Uterus (tissue), 2 donors: ENCODE measurements at regions not wholly inside any gene's neighbourhood (a gene's known extent, or its start where the extent isn't known, plus 50 kb on each side); places are given as distances from the start of the nearest gene placed in this dataset.

Experiments
- POLR2A ChIP-seq, 2 donors: fragments of 450-650 bp; IDR thresholded peaks; one replicate each; pipeline ENCODE4 v1.6.1; 2016; ENCODE audit warnings: antibody characterized with exemption in 2 of 2, mild to moderate bottlenecking in 1 of 2, moderate library complexity in 1 of 2
- TF ChIP-seq, protein P1 (sequence below), 4 experiments: fragments of 200-600 bp in 2 of 4; fragments of 450-650 bp in 2 of 4; sonication (generic) in 2 of 4; IDR thresholded peaks; one replicate each; pipeline ENCODE4 v1.5.1; 2016 to 2019; ENCODE audit warnings: antibody characterized with exemption in 4 of 4, mild to moderate bottlenecking in 2 of 4, moderate library complexity in 1 of 4

- TF ChIP-seq, protein P1, sequence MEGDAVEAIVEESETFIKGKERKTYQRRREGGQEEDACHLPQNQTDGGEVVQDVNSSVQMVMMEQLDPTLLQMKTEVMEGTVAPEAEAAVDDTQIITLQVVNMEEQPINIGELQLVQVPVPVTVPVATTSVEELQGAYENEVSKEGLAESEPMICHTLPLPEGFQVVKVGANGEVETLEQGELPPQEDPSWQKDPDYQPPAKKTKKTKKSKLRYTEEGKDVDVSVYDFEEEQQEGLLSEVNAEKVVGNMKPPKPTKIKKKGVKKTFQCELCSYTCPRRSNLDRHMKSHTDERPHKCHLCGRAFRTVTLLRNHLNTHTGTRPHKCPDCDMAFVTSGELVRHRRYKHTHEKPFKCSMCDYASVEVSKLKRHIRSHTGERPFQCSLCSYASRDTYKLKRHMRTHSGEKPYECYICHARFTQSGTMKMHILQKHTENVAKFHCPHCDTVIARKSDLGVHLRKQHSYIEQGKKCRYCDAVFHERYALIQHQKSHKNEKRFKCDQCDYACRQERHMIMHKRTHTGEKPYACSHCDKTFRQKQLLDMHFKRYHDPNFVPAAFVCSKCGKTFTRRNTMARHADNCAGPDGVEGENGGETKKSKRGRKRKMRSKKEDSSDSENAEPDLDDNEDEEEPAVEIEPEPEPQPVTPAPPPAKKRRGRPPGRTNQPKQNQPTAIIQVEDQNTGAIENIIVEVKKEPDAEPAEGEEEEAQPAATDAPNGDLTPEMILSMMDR (IDR thresholded peaks at IDR 0.05): no peak
- no peak for TF ChIP-seq POLR2A (IDR thresholded peaks at IDR 0.05)
Observed at GRCh38 chr20:16819483-16819882, 71.3 kb downstream of the OTOR start.
